ENCODE measurements at regions not wholly inside any gene's neighbourhood (a gene's known extent, or its start where the extent isn't known, plus 50 kb on each side); places are given as distances from the start of the nearest gene placed in this dataset.

GRCh38 chrX:20352504-20352903 lies 85.8 kb upstream of the RPS6KA3 start:
- H3K4me3 Mint-ChIP-seq = no peak overlapping the region
- Histone ChIP-seq H3K4me3 (ENCODE audit: low read length) (no peak overlapping the region), H3K27me3 (ENCODE audit: control insufficient read depth, insufficient read depth, low read length, poor library complexity, severe bottlenecking) (no peaks in the 10 kb centered on the region), H3K9ac (ENCODE audit: extremely low read depth, low read length, poor library complexity, severe bottlenecking) (no peak overlapping the region), H3K4me1 (ENCODE audit: control insufficient read depth, insufficient read depth, low read length) (no peaks in the 10 kb centered on the region), H3K9me3 (ENCODE audit: control insufficient read depth, low read length) (no peaks in the 10 kb centered on the region), H3K27ac (ENCODE audit: low read depth, low read length) (no peak overlapping the region), H3K36me3 (ENCODE audit: control insufficient read depth, insufficient read depth, low read length) (no peaks in the 10 kb centered on the region)
- H3K36me3 Mint-ChIP-seq (ENCODE audit: low read depth) = no peaks in the 10 kb centered on the region
- 92% methylated on average over 5 of the region's 6 CpGs; no CpG with 5 or more reads in 1 of the 2 experiments for WGBS, 2 experiments (ENCODE audit: insufficient coverage in 1 of 2, insufficient read length in 1 of 2)
- TF ChIP-seq, protein P1, sequence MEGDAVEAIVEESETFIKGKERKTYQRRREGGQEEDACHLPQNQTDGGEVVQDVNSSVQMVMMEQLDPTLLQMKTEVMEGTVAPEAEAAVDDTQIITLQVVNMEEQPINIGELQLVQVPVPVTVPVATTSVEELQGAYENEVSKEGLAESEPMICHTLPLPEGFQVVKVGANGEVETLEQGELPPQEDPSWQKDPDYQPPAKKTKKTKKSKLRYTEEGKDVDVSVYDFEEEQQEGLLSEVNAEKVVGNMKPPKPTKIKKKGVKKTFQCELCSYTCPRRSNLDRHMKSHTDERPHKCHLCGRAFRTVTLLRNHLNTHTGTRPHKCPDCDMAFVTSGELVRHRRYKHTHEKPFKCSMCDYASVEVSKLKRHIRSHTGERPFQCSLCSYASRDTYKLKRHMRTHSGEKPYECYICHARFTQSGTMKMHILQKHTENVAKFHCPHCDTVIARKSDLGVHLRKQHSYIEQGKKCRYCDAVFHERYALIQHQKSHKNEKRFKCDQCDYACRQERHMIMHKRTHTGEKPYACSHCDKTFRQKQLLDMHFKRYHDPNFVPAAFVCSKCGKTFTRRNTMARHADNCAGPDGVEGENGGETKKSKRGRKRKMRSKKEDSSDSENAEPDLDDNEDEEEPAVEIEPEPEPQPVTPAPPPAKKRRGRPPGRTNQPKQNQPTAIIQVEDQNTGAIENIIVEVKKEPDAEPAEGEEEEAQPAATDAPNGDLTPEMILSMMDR (conservative IDR thresholded peaks at IDR 0.05) = no peak
- peaks cover 5% of the 10 kb centered on the region for H3K4me1 Mint-ChIP-seq
- H3K27me3 Mint-ChIP-seq (ENCODE audit: insufficient read depth) = peaks cover 4% of the 10 kb centered on the region
- H3K9me3 Mint-ChIP-seq = peaks cover 52% of the 10 kb centered on the region
- H3K27ac Mint-ChIP-seq = no peak overlapping the region
- DNase-seq = no peak

- Mint-ChIP-seq H3K36me3 (ENCODE audit: low read depth) (no peaks in the 10 kb centered on the region), H3K27me3 (ENCODE audit: insufficient read depth) (peaks cover 4% of the 10 kb centered on the region), H3K9me3 (peaks cover 54% of the 10 kb centered on the region), H3K4me1 (peaks cover 13% of the 10 kb centered on the region), H3K4me3 (no peak overlapping the region), H3K27ac (no peak overlapping the region)
- Histone ChIP-seq H3K27me3 (ENCODE audit: control insufficient read depth, insufficient read depth, low read length, poor library complexity, severe bottlenecking) (no peaks in the 10 kb centered on the region), H3K27ac (ENCODE audit: low read depth, low read length) (no peak overlapping the region), H3K4me3 (ENCODE audit: low read length) (no peak overlapping the region), H3K9ac (ENCODE audit: extremely low read depth, low read length, poor library complexity, severe bottlenecking) (no peak overlapping the region), H3K4me1 (ENCODE audit: control insufficient read depth, insufficient read depth, low read length) (no peaks in the 10 kb centered on the region), H3K9me3 (ENCODE audit: control insufficient read depth, low read length) (no peaks in the 10 kb centered on the region), H3K36me3 (ENCODE audit: control insufficient read depth, insufficient read depth, low read length) (no peaks in the 10 kb centered on the region)
- TF ChIP-seq, protein P1 (conservative IDR thresholded peaks at IDR 0.05) = no peak
- no peak for DNase-seq
- WGBS, 2 experiments (ENCODE audit: insufficient coverage in 1 of 2, insufficient read length in 1 of 2) = 97% methylated on average over 3 of the region's 3 CpGs; no CpG with 5 or more reads in 1 of the 2 experiments
These were observed 83.9 kb upstream of the RPS6KA3 start for GRCh38 chrX:20350596-20350995.

DNA sequence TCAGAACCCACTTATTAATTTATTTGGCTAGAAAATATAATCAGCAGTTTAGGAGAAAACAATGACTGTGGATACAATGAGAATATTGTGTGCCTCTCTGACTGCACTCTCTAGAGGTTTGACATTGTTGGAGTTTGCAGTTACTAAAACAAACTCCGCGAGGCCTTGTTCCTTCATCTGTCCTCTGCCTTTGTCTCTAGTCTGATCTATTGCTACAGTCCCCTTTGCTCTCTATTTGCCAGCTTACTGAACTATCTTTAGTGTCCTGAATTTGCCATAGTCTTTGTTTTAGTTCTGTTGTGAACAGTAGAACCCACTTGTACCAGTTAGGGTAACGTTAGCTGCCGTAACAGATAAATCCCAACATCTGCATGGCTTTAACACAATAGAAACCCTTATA lies 81.4 kb upstream of the RPS6KA3 start:
- Histone ChIP-seq H3K9me3 (ENCODE audit: control insufficient read depth, low read length) (peaks cover 5% of the 10 kb centered on the region), H3K4me1 (ENCODE audit: control insufficient read depth, insufficient read depth, low read length) (no peaks in the 10 kb centered on the region), H3K9ac (ENCODE audit: extremely low read depth, low read length, poor library complexity, severe bottlenecking) (no peak overlapping the region), H3K27me3 (ENCODE audit: control insufficient read depth, insufficient read depth, low read length, poor library complexity, severe bottlenecking) (no peaks in the 10 kb centered on the region), H3K27ac (ENCODE audit: low read depth, low read length) (no peak overlapping the region), H3K4me3 (ENCODE audit: low read length) (no peak overlapping the region), H3K36me3 (ENCODE audit: control insufficient read depth, insufficient read depth, low read length) (no peaks in the 10 kb centered on the region)
- H3K4me1 Mint-ChIP-seq = peaks cover 13% of the 10 kb centered on the region
- DNase-seq = no peak
- no peak overlapping the region for H3K4me3 Mint-ChIP-seq
- TF ChIP-seq, protein P1 (conservative IDR thresholded peaks at IDR 0.05) = no peak
- H3K9me3 Mint-ChIP-seq = peaks cover 69% of the 10 kb centered on the region
- no peaks in the 10 kb centered on the region for H3K36me3 Mint-ChIP-seq (ENCODE audit: low read depth)
- H3K27me3 Mint-ChIP-seq (ENCODE audit: insufficient read depth) = peaks cover 4% of the 10 kb centered on the region
- 98 to 100% methylated on average over 1 to 4 of the region's 4 CpGs for WGBS, 2 experiments (ENCODE audit: insufficient coverage in 1 of 2, insufficient read length in 1 of 2)
- no peak overlapping the region for H3K27ac Mint-ChIP-seq
